ENCODE measurements at regions not wholly inside any gene's neighbourhood (a gene's known extent, or its start where the extent isn't known, plus 50 kb on each side); places are given as distances from the start of the nearest gene placed in this dataset.

DNA sequence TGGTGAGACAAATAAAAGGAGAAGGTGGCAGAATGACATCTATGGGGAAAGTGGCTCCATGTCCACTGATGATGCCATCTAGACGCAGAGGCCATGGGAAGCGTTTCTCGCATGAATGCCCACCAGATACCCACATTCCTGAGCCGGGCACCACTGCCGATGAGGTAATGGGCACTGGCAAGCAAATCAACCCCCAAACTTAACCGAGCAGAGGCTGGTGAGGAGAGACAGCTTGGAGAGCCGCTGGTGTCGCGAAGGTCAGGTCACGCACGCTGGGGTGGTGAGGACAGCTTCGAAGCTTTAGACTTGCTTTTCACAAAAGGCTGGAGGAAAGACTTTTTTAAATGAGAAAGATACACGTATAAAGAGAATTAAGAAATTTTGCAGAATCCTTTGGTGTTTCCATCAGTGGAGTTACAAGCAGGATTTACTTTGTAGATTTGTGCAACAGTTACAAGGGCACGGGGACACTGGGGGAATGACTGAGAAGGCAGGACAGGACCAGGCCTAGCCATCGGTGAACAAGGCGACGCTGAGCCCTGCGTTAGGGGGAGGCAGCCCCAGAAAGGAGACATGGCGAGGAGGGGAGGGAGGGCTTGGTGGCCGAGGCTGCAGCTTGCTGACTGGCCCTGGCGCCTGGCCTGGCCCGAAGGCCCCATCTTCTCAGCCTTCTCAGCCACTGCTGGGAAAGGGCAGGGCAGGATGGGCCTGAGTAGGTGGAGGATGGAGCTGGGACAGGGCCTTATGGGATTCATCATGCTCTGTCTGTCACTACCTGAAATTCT is 83.9 kb upstream of the HDAC4 start:
- DNase-seq, result no peak

DNA sequence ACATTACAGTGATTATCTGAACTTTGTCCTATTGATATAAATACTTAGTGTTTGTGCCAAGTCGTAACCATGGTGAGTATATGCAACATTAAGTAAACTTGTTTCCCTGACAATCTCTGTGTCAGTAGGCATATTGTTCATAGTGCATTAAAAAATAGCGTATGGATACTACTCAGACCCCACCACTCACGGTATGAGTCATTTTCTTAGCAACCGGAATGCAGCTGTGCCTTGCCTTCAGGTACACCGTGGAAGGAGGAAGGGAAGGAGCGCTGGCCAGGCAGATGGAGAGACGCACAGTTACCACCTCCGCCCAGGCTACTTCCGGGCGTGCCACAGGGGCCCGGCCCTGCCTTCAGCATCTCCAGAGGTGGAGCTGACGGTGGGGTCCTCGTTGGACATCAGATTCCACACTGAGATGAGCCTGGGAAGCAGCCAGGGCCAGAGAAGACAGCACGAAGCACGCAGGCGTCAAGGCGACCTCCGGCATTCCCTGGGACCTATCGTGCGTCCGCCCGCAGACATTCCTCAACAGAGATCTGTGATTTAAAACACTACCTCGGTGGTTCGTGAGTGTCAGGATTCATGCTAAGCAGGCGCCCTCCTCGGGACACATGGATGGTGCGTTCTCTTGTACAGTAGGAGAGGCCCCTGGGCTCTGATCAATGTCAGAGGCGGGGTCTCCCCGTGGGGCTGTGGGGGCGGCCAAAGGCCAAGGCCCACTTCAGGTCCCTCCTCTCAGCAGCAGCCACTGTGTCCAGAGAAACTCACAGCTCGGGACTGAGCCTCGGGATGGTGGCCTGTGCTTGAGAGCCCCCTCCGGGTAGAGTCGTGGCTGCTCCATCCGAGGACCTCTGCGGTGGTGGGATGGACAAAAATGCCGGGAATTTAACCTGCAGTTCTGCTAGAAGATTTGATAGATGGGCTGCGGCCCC is 82.2 kb upstream of the HDAC4 start:
- no peak for DNase-seq

DNA sequence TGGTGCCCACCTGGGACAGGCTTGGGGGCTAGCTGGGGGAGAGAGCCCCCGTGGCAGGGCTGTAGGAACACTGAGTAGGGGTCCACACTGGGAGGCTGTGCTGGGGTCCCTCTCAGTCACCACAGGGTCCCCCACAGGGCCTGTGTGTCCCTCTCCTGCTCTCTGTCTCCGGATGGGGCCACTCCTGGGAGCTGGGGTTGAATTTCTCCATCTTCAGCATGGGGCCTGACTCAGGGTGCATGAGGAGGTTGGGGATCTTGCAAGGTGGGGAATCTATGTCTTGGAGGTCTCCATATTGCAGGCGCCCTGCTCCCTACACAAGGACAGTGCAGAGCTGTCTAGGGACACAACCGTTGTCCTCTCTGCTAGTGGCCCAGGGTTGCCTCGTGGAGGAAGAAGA is 78.7 kb upstream of the HDAC4 start:
- DNase-seq, result no peak

DNA sequence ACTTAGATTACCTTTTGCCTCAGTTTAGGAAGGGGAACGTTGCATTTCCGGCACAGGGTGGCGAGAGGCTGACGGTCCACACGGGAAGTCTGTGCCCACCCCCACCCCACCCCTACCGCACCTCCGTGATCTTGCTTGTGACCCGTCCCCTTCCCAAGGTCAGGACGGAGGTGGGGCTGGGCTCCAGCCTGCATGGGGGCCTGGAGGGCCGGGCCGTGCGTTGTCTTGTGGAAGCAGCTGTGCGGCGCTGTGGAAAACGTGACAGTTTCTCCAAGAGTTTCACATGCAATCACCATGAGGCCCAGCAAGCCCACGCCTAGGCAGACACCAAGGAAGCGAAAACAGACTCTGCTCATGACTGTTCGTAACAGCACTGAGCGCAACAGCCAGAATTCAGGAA is 76.8 kb upstream of the HDAC4 start:
- no peak for DNase-seq

DNA sequence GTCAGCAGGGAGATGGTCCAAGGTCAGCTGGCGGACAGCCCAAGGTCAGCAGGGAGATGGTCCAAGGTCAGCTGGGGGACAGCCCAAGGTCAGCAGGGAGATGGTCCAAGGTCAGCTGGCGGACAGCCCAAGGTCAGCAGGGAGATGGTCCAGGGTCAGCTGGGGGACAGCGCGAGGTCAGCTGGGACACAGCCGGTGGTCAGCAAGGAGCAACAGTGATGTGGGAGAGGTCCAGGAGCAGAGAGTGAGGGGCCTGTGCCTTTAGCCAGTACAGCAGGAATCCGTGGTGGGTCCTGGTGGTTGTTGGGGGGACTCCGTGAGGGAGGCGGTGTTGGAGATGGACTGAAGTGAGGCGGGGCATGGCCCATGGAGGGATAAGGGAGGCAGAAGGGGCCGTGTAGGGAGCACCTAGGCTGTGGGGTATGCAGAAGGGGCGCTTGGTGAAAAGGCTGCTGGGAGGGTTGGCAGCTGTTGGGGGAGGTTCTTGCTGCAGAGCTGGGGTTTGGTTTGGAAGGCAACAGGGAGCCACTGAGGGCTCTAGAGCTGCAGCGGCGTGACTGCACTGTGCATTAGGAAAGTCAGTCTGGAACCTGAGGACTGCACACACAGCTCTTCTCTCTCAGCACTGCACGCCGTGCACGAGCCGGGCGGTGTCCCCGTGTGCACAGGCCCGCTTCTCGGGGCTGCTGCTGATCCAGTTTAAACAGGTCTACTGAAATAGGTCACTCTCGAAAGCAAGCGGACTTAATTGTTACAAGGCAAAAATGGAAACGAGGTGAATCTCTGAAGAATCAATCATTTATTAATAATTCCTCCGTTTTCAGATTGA is 76.2 kb upstream of the HDAC4 start:
- no peak for DNase-seq

DNA sequence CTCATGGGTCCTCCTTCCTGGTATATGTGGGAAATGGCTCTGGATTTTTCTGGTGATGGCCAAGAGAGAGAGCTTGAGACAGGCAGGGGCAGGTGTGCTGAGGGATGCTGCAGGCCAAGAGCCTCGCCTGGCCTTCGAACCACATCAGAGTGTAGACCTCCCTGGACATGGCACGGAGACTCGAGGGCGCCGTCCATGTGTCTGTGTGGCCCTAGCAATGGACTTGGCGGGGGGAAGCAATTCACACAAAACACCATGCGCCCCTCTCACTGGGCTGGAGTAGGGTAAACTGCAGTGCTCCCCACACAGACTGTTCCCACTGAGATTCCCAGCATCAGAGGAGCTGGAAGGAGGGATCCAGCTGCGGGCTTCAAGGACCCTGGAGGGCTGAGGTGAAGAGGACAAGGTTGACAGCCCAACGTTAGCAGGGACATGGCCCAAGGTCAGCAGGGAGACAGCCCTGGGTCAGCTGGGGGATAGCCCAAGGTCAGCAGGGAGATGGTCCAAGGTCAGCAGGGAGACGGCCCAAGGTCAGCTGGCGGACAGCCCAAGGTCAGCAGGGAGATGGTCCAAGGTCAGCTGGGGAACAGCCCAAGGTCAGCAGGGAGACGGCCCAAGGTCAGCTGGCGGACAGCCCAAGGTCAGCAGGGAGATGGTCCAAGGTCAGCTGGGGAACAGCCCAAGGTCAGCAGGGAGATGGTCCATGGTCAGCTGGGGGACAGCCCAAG is 75.4 kb upstream of the HDAC4 start:
- no peak for DNase-seq

DNA sequence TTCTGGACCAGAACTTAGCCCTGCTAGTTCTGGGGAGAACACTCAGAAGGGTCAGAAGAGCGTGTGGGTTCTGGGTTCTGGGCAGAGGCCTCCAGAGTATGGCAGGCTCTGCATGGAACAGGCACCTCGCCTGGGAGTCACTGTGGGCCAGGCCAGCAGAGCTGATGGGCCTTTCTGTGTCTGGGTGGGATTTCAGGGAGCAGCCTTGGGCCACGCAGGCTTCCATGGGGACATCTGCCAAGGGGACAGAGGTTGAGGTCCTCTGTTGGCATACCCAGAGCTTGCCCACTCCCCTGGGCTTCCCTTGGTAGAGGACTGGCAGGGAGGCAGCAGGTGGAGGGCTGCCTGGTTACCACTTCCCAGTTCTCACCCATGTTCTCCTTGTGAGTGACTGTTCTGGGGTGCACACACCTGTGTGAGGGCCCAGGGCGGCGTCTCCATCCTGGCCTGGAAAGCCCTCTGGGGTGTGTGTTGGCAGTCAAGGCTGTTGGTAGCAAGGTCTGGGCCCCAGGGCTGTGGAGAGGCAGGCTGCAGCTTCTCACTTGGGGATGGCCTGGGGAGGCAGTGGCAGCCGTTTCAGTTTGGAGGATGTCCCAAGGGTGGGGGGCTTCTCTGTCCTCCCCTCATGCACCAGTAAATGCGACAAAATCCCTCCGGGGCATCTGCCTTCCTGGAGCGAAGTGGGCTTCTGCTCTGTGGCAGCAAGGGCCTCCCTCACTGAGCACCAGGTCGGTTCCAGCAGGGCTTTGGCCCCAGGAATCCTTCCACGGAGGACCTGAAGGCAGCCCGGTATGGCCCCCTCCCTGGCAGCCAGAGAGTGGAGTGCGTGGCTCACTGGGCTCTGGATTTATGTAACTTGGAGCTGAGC is 74.6 kb upstream of the HDAC4 start:
- no peak for DNase-seq

DNA sequence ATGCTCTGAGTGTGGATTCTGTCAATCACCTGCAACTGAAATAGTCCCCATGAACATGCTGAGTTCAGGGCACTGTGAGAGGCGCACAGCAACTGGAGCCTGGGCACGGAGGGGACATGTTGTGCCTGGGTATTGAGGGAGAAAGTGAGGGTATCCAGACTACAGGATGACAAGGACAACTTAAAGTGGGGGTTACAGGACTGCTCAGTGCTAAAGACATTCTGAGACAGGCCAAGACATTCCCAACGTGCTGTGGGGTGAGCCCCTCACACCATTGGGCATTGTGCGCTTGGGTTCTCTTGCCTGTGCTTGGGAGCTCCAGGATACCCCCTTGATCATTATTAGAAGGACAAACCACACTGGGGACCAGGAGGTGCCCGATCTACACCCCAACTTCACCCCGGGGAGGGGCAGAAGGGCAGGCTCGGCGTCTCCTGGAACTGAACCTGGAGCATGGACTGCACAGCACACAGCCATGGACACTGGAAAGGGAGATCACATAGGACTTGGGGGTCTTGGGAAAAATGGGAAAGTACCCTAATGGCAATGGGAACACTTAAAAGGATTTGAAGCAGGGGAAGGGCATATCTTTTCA is 72.5 kb upstream of the HDAC4 start:
- no peak for DNase-seq

DNA sequence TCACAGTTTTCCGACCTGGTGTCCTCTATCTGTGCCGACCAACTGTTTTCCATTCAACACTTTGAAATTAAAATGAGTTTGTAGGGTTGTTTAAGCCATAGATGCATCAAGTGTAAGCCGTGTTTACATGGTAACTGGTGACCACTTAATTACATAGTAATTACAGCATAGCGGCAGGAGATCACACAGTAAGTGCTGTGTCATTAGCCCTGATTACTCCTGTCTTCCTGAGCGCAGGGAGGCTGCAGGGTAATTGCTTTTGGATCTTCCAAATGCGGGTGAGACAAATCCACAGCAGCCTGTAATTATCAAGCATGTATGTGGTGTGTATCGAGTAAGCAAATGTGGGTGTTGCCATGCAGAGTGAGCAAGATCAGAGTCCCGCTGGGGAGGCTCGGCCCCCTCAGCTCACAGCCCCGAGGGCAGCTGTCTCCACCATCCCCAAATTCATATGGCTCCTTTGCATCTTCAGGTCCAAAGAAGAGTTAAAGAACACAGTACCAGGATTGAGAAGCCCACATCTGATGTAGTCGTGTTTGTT is 71.5 kb upstream of the HDAC4 start:
- no peak for DNase-seq

DNA sequence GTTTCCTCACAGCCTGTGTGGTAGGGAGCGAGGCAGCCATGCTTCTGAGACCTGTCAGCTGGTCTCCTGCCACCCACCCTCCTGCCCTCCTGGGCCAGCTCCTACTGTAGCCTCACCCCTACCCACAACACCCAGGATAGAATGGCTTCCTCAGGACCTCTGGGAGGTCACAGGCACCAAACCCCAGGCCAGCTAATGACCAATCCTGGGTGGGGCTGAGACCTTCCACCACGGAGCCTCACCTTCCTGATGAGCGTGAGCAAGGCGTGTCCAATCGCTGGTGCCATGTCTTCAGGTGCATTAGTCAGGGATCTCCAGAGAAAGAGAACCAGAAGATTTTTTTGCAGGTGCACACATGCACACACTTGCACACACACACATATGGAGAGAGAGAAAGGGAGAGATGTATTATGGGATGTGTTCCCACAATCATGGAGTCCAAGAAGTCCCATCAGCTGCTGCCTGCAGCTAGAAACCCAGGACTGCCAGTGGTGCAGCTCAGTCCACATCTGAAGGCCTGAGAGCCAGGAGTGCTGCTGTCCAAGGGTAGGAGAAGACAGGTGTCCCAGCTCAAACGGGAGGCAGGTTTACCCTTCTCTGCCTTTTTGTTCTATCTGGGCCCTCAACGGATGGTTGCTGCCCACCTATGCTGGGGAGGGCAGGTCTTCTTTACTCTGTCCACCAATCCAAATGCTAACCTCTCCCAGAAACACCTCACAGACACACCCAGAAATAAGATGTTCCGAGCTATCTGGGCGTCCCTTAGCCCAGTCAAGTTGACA is 70.4 kb upstream of the HDAC4 start:
- no peak for DNase-seq

DNA sequence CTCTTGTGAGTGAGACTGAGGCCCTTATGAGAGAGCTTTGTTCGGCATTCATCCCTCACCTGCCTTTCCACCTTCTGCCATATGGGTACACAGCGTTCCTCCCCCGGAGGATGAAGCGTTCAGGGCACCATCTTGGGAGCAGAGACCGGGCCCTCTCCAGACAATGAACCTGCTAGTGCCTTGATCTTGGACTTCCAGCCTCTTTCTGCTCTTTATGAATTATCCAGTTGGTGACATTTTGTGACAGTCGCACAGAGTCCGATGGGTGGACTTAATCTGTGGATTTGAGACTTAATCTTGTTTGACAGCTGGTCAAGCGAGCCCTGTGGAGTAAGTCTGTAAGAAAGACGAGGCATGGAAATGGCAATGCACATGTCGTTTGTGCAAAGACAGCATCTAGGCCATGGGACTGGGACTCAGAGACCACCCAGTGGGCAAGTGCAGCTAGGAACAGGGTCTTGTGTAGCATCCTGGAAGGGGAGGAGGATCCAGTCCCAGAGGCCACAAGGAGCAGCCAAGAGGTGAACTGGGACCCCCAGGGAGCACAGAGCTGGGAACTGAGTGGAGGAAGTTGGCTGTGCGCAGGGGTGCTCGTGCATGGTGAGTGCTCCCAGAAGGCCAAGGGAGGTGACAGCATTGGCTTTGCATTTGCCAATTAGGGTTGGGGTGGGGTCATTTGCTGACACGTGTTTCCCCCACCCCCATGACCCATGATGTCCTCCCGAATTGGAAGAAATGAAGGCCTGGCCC is 69.5 kb upstream of the HDAC4 start:
- no peak for DNase-seq

DNA sequence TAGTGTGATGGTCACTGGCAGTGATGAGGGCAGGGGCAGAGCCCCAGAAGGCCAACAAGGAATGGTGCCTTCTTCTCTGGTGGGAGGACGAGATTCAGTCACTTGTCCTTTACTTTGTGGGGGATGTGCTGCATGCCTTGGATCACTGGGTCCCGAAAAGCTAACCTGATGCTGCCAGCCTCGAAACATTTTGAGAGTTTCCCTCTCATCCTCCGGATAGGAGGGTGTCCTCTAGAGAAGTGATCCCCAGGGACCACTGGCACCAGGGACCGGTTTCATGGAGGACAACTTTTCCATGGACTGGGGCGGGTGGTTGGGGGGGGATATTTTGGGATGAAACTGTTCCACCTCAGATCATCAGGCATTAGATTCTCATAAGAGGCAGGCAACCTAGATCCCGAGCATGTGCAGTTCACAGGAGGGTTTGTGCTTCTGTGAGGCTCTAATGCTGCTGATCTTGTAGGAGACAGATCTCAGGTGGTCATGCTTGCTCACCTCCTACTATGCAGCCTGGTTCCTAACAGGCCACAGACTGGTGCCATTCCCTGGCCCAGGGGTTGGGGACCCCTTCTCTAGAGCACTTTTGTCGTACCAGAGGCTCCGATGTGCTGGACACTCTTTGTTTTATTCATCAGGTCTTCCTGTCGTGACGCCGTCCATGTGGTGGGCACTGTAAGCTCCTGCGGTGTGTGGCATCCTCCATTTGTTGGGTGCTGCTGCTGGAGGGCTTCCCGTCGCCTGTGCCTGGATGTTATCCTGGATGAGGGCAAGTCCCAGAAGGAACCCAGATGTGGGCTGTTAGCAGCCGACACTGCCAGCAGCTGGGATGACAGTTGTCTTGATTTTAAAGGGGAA is 68.5 kb upstream of the HDAC4 start:
- no peak for DNase-seq

DNA sequence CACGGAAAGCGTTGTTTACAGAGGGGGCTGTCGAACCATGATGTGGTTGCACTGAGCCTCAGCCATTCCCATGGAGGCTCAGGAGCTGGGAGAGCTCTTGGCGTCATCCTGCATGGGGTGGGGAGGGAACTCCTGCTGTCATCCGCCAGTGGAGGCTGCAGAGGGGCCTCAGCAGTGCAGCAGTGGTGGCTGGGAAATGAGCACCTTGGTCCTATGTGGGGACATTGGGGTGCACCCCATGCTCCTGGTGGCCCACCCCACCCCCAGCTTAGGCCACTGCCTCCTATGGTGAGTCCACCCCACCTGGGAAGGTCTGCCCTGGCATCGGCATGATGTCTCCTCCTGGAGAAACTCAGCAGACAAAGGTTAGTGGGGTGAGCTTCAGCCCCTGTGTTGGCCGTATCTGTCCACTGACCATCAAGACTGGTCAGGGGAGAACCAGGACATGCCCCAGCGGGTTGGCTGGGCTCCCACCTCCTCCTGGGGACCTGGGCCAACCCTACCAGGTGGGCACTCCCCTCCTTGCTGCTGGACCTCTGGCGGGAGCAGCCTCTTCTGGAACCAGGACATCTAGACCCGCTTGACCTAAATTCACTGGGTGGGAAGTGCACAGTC is 67.8 kb upstream of the HDAC4 start:
- DNase-seq, result no peak

DNA sequence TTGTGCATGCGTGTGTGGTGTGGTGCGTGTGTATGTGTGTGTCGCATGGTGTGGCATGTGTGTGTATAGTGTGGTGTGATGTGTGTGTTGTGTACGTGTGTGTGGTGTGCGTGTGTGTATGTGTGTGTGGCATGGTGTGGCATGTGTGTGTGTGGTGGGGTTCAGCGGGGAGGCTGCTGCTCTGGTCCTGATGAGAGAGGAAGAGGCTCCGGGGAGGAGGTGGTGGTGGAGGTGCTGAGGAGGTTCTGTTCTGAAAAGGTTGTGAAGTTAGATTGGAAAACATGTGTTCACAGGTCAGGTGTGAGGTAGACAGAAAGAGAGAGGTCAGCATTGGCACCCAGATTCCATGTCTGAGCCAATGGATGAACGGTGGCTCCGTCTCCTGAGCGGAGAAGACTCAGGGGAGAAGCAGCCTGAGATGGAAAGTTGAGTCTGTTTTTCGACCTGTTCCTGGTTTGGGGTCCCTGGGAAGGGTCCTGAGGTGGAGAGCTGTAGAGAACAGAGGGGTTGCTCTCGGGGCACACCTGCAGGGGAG is 67.2 kb upstream of the HDAC4 start:
- no peak for DNase-seq

DNA sequence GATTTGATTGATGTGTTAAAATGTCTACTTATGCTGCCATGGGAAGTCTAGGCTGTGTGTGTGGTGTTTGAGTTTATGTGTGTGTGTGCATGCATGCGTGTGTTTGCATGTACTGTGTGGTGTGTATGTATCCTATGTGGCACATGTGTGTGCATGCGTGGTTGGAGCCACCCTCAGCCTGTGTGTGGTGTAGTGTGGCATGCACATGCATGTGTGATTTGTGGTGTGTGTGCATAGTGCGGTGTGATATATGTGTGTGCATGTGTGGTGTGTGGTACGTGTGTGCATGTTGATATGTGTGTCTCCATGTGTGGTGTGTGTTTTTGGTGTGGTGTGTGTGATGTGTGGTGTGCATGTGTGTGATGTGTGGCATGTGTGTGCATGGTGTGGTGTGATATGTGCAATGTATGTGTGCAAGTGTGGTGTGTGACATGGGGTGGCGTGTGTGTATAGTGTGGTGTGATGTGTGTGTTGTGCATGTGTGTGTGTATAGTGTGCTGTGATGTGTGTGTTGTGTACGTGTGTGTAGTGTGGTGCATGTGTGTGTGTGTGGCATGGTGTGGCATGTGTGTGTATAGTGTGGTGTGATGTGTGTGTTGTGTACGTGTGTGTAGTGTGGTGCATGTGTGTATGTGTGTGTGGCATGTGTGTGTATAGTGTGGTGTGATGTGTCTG is 66.6 kb upstream of the HDAC4 start:
- DNase-seq, result no peak

DNA sequence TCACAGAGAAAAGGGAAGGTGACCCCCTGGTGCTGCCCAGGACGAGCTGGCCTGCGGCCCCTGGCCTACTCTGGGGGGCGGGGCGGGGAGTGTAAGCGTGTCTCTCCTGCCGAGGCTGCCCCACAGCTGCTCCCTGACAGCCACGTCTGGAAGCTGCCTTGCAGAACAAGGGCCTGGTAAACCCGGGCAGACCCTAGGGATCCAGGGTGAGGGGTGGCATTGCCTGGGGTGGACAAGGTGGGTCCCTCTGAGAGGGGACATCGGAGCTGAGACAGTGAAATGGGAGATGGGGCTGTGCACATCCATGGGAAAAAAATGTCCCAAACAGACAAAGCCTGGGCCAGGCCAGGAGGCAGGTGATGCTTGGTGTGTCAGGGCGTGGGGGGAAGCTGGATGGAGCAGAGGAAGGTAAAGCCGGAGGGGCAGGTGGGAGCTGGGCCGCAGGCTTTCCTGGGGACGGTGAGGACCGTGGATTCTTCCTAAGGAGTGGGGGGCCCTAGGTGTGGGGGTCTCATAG is 66.0 kb upstream of the HDAC4 start:
- DNase-seq, result no peak

Data from right kidney (tissue), 1 donor.